ENCODE measurements at regions not wholly inside any gene's neighbourhood (a gene's known extent, or its start where the extent isn't known, plus 50 kb on each side); places are given as distances from the start of the nearest gene placed in this dataset.

DNA sequence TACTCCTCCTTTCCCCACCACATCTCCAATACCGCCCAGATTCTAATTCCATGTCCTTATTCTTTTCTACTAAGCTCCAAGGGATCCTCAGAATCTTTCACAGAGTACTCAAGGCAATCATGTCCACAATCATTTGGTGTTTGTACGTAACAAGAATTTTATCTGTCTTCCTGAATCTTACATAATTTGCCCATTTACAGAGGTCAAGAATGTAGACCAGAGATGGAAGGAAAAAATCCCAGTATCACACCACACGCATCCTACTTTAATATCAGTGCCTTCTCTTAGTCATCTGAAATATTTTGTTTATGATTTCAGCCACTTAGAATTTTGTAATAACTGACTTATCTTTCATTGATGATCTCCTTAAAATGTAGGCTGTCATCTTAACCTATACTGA is 366.0 kb upstream of the LRRC7 start (continued):
- TF ChIP-seq, protein P1, sequence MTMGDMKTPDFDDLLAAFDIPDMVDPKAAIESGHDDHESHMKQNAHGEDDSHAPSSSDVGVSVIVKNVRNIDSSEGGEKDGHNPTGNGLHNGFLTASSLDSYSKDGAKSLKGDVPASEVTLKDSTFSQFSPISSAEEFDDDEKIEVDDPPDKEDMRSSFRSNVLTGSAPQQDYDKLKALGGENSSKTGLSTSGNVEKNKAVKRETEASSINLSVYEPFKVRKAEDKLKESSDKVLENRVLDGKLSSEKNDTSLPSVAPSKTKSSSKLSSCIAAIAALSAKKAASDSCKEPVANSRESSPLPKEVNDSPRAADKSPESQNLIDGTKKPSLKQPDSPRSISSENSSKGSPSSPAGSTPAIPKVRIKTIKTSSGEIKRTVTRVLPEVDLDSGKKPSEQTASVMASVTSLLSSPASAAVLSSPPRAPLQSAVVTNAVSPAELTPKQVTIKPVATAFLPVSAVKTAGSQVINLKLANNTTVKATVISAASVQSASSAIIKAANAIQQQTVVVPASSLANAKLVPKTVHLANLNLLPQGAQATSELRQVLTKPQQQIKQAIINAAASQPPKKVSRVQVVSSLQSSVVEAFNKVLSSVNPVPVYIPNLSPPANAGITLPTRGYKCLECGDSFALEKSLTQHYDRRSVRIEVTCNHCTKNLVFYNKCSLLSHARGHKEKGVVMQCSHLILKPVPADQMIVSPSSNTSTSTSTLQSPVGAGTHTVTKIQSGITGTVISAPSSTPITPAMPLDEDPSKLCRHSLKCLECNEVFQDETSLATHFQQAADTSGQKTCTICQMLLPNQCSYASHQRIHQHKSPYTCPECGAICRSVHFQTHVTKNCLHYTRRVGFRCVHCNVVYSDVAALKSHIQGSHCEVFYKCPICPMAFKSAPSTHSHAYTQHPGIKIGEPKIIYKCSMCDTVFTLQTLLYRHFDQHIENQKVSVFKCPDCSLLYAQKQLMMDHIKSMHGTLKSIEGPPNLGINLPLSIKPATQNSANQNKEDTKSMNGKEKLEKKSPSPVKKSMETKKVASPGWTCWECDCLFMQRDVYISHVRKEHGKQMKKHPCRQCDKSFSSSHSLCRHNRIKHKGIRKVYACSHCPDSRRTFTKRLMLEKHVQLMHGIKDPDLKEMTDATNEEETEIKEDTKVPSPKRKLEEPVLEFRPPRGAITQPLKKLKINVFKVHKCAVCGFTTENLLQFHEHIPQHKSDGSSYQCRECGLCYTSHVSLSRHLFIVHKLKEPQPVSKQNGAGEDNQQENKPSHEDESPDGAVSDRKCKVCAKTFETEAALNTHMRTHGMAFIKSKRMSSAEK (CRISPR knock-in tag; IDR thresholded peaks at IDR 0.05; ENCODE audit: borderline replicate concordance) = no peak

- Mint-ChIP-seq H3K36me3 (peaks cover 7% of the 10 kb centered on the region; the same call in 1 of the 2 replicates), H3K4me3 (no peak overlapping the region), H3K27ac (no peak overlapping the region), H3K9me3 (peaks cover 18% of the 10 kb centered on the region), H3K4me1 (no peaks in the 10 kb centered on the region), H3K27me3 (ENCODE audit: low read depth) (no peaks in the 10 kb centered on the region)
- CTCF ChIA-PET = interaction anchor here (1.0 kb wide), 1 partner anchor 19 kb away, joined by 3 read pairs; no protein-coding TSS in a partner anchor
- ATAC-seq (no peak), DNase-seq (ENCODE audit: low spot score) (no peak)
- POLR2A ChIA-PET = no interaction called here
- TF ChIP-seq NR3C1 (CRISPR knock-in tag; conservative IDR thresholded peaks at IDR 0.05; ENCODE audit: low read depth) (no peak), ESRRA (CRISPR knock-in tag; IDR thresholded peaks at IDR 0.05; ENCODE audit: borderline replicate concordance) (no peak), GTF2I (CRISPR knock-in tag; conservative IDR thresholded peaks at IDR 0.05) (no peak), ZNF416 (CRISPR knock-in tag; IDR thresholded peaks at IDR 0.05) (no peak), ZNF281 (CRISPR knock-in tag; IDR thresholded peaks at IDR 0.05) (no peak), ZBTB21 (CRISPR knock-in tag; IDR thresholded peaks at IDR 0.05; ENCODE audit: borderline replicate concordance) (no peak)
These were observed 364.6 kb upstream of the LRRC7 start for GRCh38 chr1:69203166-69203565.

DNA sequence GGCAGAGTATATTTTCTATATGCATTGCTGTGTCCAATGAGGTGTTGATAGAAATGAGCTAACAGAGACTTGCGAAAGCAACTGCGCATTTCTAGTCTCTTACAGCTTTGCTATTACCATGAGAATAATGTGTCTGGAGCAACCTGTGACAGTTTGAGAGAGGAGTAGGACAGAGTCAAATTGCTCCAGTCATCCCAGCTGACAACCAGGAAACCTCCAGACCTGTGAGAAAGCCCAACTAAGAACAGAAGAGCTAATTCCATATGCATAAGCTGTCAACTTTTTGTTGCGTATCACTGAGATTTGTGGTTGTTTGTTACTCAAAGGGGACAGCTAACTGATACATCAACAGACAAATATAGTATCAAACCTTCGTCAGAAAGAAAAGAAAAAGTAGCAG is 354.1 kb upstream of the LRRC7 start:
- DNase-seq (ENCODE audit: low spot score) = no peak
- ChIA-PET CTCF (no interaction called here), POLR2A (no interaction called here)
- Mint-ChIP-seq H3K27ac (no peak overlapping the region), H3K4me1 (peaks cover 4% of the 10 kb centered on the region), H3K36me3 (no peaks in the 10 kb centered on the region), H3K4me3 (no peak overlapping the region), H3K9me3 (peaks cover 4% of the 10 kb centered on the region; the same call in 1 of the 2 replicates), H3K27me3 (ENCODE audit: low read depth) (no peaks in the 10 kb centered on the region)
- TF ChIP-seq, protein P2, sequence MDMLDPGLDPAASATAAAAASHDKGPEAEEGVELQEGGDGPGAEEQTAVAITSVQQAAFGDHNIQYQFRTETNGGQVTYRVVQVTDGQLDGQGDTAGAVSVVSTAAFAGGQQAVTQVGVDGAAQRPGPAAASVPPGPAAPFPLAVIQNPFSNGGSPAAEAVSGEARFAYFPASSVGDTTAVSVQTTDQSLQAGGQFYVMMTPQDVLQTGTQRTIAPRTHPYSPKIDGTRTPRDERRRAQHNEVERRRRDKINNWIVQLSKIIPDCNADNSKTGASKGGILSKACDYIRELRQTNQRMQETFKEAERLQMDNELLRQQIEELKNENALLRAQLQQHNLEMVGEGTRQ (CRISPR knock-in tag; IDR thresholded peaks at IDR 0.05) = no peak
- TF ChIP-seq GTF2I (CRISPR knock-in tag; conservative IDR thresholded peaks at IDR 0.05) (no peak), SP1 (CRISPR knock-in tag; conservative IDR thresholded peaks at IDR 0.05) (no peak), CREB1 (CRISPR knock-in tag; IDR thresholded peaks at IDR 0.05) (no peak), CREM (CRISPR knock-in tag; IDR thresholded peaks at IDR 0.05) (no peak), GABPB1 (CRISPR knock-in tag; IDR thresholded peaks at IDR 0.05) (no peak), SMAD4 (CRISPR knock-in tag; IDR thresholded peaks at IDR 0.05) (no peak)
- TF ChIP-seq, protein P3, sequence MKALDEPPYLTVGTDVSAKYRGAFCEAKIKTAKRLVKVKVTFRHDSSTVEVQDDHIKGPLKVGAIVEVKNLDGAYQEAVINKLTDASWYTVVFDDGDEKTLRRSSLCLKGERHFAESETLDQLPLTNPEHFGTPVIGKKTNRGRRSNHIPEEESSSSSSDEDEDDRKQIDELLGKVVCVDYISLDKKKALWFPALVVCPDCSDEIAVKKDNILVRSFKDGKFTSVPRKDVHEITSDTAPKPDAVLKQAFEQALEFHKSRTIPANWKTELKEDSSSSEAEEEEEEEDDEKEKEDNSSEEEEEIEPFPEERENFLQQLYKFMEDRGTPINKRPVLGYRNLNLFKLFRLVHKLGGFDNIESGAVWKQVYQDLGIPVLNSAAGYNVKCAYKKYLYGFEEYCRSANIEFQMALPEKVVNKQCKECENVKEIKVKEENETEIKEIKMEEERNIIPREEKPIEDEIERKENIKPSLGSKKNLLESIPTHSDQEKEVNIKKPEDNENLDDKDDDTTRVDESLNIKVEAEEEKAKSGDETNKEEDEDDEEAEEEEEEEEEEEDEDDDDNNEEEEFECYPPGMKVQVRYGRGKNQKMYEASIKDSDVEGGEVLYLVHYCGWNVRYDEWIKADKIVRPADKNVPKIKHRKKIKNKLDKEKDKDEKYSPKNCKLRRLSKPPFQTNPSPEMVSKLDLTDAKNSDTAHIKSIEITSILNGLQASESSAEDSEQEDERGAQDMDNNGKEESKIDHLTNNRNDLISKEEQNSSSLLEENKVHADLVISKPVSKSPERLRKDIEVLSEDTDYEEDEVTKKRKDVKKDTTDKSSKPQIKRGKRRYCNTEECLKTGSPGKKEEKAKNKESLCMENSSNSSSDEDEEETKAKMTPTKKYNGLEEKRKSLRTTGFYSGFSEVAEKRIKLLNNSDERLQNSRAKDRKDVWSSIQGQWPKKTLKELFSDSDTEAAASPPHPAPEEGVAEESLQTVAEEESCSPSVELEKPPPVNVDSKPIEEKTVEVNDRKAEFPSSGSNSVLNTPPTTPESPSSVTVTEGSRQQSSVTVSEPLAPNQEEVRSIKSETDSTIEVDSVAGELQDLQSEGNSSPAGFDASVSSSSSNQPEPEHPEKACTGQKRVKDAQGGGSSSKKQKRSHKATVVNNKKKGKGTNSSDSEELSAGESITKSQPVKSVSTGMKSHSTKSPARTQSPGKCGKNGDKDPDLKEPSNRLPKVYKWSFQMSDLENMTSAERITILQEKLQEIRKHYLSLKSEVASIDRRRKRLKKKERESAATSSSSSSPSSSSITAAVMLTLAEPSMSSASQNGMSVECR (CRISPR knock-in tag; IDR thresholded peaks at IDR 0.05; ENCODE audit: borderline replicate concordance) = no peak
- TF ChIP-seq, protein P4, sequence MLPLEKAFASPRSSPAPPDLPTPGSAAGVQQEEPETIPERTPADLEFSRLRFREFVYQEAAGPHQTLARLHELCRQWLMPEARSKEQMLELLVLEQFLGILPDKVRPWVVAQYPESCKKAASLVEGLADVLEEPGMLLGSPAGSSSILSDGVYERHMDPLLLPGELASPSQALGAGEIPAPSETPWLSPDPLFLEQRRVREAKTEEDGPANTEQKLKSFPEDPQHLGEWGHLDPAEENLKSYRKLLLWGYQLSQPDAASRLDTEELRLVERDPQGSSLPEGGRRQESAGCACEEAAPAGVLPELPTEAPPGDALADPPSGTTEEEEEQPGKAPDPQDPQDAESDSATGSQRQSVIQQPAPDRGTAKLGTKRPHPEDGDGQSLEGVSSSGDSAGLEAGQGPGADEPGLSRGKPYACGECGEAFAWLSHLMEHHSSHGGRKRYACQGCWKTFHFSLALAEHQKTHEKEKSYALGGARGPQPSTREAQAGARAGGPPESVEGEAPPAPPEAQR (CRISPR knock-in tag; IDR thresholded peaks at IDR 0.05) = no peak
- no peak for ATAC-seq

Measured in WTC11 (cell line).